ENCODE measurements at regions not wholly inside any gene's neighbourhood (a gene's known extent, or its start where the extent isn't known, plus 50 kb on each side); places are given as distances from the start of the nearest gene placed in this dataset.

GRCh38 chr5:107127878-107128277, 542.9 kb downstream of the EFNA5 start:
- no peak for TF ChIP-seq ELK1 (IDR thresholded peaks at IDR 0.05; ENCODE audit: borderline replicate concordance, low read depth, low read length)
- TF ChIP-seq CTCF (conservative IDR thresholded peaks at IDR 0.05; ENCODE audit: low read depth, low read length) = no peak
- no peak for TF ChIP-seq POLR2A (IDR thresholded peaks at IDR 0.05; ENCODE audit: low read depth, low read length)
- TF ChIP-seq USF2 (IDR thresholded peaks at IDR 0.05; ENCODE audit: low read depth, low read length) = no peak

Measured in IMR-90 (cell line).